DOHH2 (cell line): ENCODE measurements at regions not wholly inside any gene's neighbourhood (a gene's known extent, or its start where the extent isn't known, plus 50 kb on each side); places are given as distances from the start of the nearest gene placed in this dataset.

ENCODE experiments used
- CTCF ChIP-seq: fragments of 200-600 bp; sonication (generic); IDR thresholded peaks from one replicate; pipeline ENCODE4 v1.5.1; 2014; ENCODE audit warnings: antibody characterized with exemption, mild to moderate bottlenecking, low read depth, low read length; ENCODE audit not compliant: poor library complexity, severe bottlenecking
- EZH2phosphoT487 ChIP-seq: fragments of 200-600 bp; sonication (generic); IDR thresholded peaks from 2 replicates; pipeline ENCODE4 v1.6.1; 2017; ENCODE audit warnings: borderline replicate concordance, mild to moderate bottlenecking, antibody characterized with exemption, low read length, moderate library complexity, mixed read lengths

GRCh38 chr17:14827396-14827919, 437.7 kb downstream of the PMP22 start:
- TF ChIP-seq CTCF (no peak), EZH2phosphoT487 (no peak)
